Neuronal stem cell (in vitro differentiated cells): ENCODE measurements at regions not wholly inside any gene's neighbourhood (a gene's known extent, or its start where the extent isn't known, plus 50 kb on each side); places are given as distances from the start of the nearest gene placed in this dataset.
A peak's percentile ranks its signal among the peaks of the same experiment; 100 is the strongest.

Experiments used
- DNase-seq: peaks from one replicate; pipeline ENCODE4 v3.0.0-alpha.2; 2013; ENCODE audit warnings: low spot score
- H2AFZ ChIP-seq: one replicate; pipeline ENCODE4 v1.6.1; 2013; ENCODE audit warnings: mild to moderate bottlenecking, low read length, inconsistent platforms
- H2AK5ac ChIP-seq: 2 replicates; pipeline ENCODE4 v1.6.1; 2013; ENCODE audit warnings: low read depth, mild to moderate bottlenecking, inconsistent platforms, low read length, moderate library complexity, mixed read lengths
- H2BK120ac ChIP-seq: 2 replicates; pipeline ENCODE4 v1.6.1; 2013; ENCODE audit warnings: low read depth, mild to moderate bottlenecking, inconsistent platforms, low read length, moderate library complexity, mixed read lengths
- H2BK12ac ChIP-seq: one replicate; pipeline ENCODE4 v1.6.1; 2013; ENCODE audit warnings: low read length, inconsistent platforms
- H2BK15ac ChIP-seq: 2 replicates; pipeline ENCODE4 v1.6.1; 2013; ENCODE audit warnings: mild to moderate bottlenecking, low read length, inconsistent platforms, mixed read lengths
- H2BK5ac ChIP-seq: one replicate; pipeline ENCODE4 v1.6.1; 2013; ENCODE audit warnings: inconsistent platforms, mild to moderate bottlenecking, low read length, moderate library complexity
- H3K14ac ChIP-seq: one replicate; pipeline ENCODE4 v1.6.1; 2013; ENCODE audit warnings: low read length, inconsistent platforms
- H3K18ac ChIP-seq: 2 replicates; pipeline ENCODE4 v1.6.1; 2013; ENCODE audit warnings: low read length, inconsistent platforms
- H3K23ac ChIP-seq: 2 replicates; pipeline ENCODE4 v1.6.1; 2013; ENCODE audit warnings: low read depth, mild to moderate bottlenecking, mixed read lengths, low read length, inconsistent platforms; ENCODE audit not compliant: poor library complexity
- H3K27ac ChIP-seq: replicated peaks from 3 replicates; pipeline ENCODE4 v1.5.1; 2013; ENCODE audit warnings: low read length, inconsistent platforms
- H3K27me3 ChIP-seq, 3 experiments: 2 replicates each; pipeline ENCODE4 v1.6.1; 2013; ENCODE audit warnings: low read length in 3 of 3, mild to moderate bottlenecking in 2 of 3, inconsistent platforms in 1 of 3, low read depth in 1 of 3, mixed read lengths in 1 of 3, moderate library complexity in 1 of 3; ENCODE audit not compliant: control insufficient read depth in 3 of 3, insufficient read depth in 3 of 3
- H3K36me3 ChIP-seq, 2 donors: replicated peaks in 1 of 2; 2 replicates each; pipeline ENCODE4 v1.6.1; 2013; ENCODE audit warnings: low read length in 2 of 2; ENCODE audit not compliant: control insufficient read depth in 2 of 2, insufficient read depth in 2 of 2
- H3K4ac ChIP-seq: 2 replicates; pipeline ENCODE4 v1.6.1; 2013; ENCODE audit warnings: inconsistent platforms, mild to moderate bottlenecking, low read length, moderate library complexity
- H3K4me1 ChIP-seq, 2 donors: 1 replicate in 1 of 2; 2 replicates in 1 of 2; pipeline ENCODE4 v1.6.1; 2013; ENCODE audit warnings: low read length in 2 of 2, low read depth in 1 of 2; ENCODE audit not compliant: control insufficient read depth in 2 of 2, insufficient read depth in 1 of 2
- H3K4me2 ChIP-seq: one replicate; pipeline ENCODE4 v1.6.1; 2013; ENCODE audit warnings: mild to moderate bottlenecking, low read length, inconsistent platforms; ENCODE audit not compliant: insufficient read depth, poor library complexity, severe bottlenecking
- H3K4me3 ChIP-seq, 2 donors: 2 replicates each; pipeline ENCODE4 v1.5.1; 2013; ENCODE audit warnings: low read length in 2 of 2, mild to moderate bottlenecking in 2 of 2, inconsistent platforms in 1 of 2, moderate library complexity in 1 of 2
- H3K79me1 ChIP-seq: one replicate; pipeline ENCODE4 v1.6.1; 2013; ENCODE audit warnings: low read depth, mild to moderate bottlenecking, inconsistent platforms, low read length, moderate library complexity
- H3K9ac ChIP-seq: one replicate; pipeline ENCODE4 v1.6.1; 2013; ENCODE audit warnings: mild to moderate bottlenecking, low read depth, low read length, inconsistent platforms; ENCODE audit not compliant: poor library complexity
- H3K9me3 ChIP-seq, 2 donors: replicated peaks in 1 of 2; 2 replicates each; pipeline versions ENCODE3 to v1.6.1; 2013; ENCODE audit warnings: low read length in 2 of 2, mild to moderate bottlenecking in 2 of 2, inconsistent platforms in 1 of 2, low read depth in 1 of 2, mixed read lengths in 1 of 2, moderate library complexity in 1 of 2; ENCODE audit not compliant: control insufficient read depth in 2 of 2, insufficient read depth in 1 of 2
- H4K8ac ChIP-seq: one replicate; pipeline ENCODE4 v1.6.1; 2013; ENCODE audit warnings: low read depth, mild to moderate bottlenecking, inconsistent platforms, low read length, moderate library complexity
- H4K91ac ChIP-seq: one replicate; pipeline ENCODE4 v1.6.1; 2013; ENCODE audit warnings: low read length, low read depth, mild to moderate bottlenecking, inconsistent platforms; ENCODE audit not compliant: poor library complexity
- WGBS, 2 donors: extraction: QIAGEN DNeasy Blood & Tissue Kit; methylation state at CpG; one replicate each; pipeline ENCODE4 v1.1.7; 2013; ENCODE audit warnings: missing lambda C conversion rate in 2 of 2, mixed read lengths in 1 of 2; ENCODE audit not compliant: insufficient read length in 2 of 2, insufficient replicate concordance in 1 of 2; ENCODE audit errors: extremely low coverage in 2 of 2; 5-methylcytosine and 5-hydroxymethylcytosine counted together

DNA sequence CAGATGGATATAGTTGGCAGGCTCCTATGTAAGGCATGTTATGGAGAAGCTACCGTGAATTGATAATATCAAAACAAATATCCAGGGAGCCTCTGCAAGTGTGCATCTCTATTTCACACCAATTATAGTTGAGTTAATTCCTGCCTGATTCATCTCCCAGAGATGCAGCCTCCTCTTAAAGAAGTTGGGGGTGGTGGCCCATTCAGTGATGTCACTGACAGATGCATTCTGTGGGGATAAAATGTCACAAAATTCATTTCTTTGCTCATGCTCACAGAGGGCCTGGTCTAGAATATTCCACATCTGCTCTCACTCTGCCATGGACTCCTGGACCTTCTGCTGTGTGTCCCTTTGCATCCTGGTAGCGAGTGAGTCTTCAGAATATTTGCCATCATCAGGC lies 189.1 kb upstream of the PRSS1 start:
- H3K79me1 ChIP-seq = no peaks in the 10 kb centered on the region
- H2AK5ac ChIP-seq = no peak overlapping the region
- no peaks in the 10 kb centered on the region for H3K27me3 ChIP-seq
- no peak overlapping the region for H2BK12ac ChIP-seq
- no peak overlapping the region for H3K4me2 ChIP-seq
- no peak overlapping the region for H3K18ac ChIP-seq
- peaks cover 0 to 1% of the 10 kb centered on the region in 2 donors for H3K4me1 ChIP-seq
- no peak overlapping the region for H3K14ac ChIP-seq
- H3K36me3 ChIP-seq = no peaks in the 10 kb centered on the region
- H2AFZ ChIP-seq = no peak overlapping the region
- H3K9ac ChIP-seq = no peak overlapping the region
- H2BK120ac ChIP-seq = no peak overlapping the region
- H2BK15ac ChIP-seq = no peak overlapping the region
- no peak overlapping the region for H3K4ac ChIP-seq
- no peak overlapping the region for H2BK5ac ChIP-seq
- no peak overlapping the region for H3K27ac ChIP-seq
- WGBS, 2 donors = no CpG with 5 or more reads among the region's 2 CpGs
- H3K4me3 ChIP-seq = no peak overlapping the region
- H4K91ac ChIP-seq = no peak overlapping the region
- no peak for DNase-seq
- no peak overlapping the region for H4K8ac ChIP-seq
- no peaks in the 10 kb centered on the region for H3K9me3 ChIP-seq
- H3K23ac ChIP-seq = no peak overlapping the region

DNA sequence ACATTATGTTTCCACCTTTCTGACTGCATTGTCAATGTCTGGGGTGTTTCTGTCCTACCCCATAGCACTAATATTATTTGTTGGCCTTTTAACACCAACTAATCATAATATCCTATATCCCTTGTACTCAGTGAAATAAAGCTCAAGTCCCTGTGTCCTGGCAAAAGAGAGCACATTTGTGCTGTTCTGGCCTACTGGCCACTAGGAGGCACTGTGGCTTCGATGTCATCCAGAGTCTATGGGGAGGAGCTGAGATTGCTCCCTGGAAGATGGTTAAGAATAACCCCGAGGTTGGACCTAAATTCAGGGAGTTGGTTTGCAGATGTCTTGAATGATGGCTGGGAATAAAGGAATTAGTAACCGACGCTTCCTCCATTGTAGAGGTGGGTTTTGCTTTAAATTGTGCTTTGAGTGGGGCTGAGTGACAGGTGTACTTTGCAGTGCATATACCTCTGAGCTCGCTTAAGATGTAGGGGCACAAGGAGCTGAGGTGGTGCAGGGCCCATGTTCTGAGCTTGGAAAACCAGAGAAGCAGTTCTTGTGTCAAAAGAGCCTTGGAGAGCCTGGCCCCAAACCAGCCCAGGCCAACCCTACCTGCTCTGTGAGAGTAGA lies 191.2 kb upstream of the PRSS1 start:
- Histone ChIP-seq H3K4me3 (no peak overlapping the region), H4K8ac (no peak overlapping the region), H3K14ac (no peak overlapping the region), H3K18ac (no peak overlapping the region), H3K9me3 (no peaks in the 10 kb centered on the region), H2AFZ (no peak overlapping the region), H2BK5ac (no peak overlapping the region), H3K4me1 (peaks cover 0 to 1% of the 10 kb centered on the region in 2 donors), H2AK5ac (no peak overlapping the region), H2BK120ac (no peak overlapping the region), H3K4ac (no peak overlapping the region), H3K4me2 (no peak overlapping the region), H4K91ac (no peak overlapping the region), H2BK12ac (no peak overlapping the region), H3K27ac (no peak overlapping the region), H3K79me1 (no peaks in the 10 kb centered on the region), H3K9ac (no peak overlapping the region), H3K23ac (no peak overlapping the region), H3K27me3 (no peaks in the 10 kb centered on the region), H2BK15ac (no peak overlapping the region), H3K36me3 (no peaks in the 10 kb centered on the region)
- peak; percentile 9 for DNase-seq
- WGBS, 2 donors = no CpG with 5 or more reads among the region's 5 CpGs

DNA sequence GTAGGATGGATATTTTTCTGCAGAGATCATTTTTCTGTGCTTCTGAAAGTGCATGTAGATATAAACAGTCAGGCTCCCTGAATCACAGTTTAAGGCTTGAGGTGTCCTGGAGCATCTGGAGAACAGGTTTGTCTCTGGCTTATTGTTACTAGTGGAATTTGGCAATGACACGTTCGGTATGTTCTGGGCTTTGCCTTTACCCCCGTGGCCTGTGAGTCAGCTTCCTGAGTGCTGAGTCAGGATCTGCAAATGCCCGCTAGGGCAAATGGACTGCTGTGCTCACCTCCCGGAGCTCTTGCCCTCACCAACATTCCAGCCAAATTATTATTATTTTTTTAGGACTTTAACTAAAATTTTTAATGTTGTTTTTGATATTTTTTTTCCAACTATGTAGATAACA lies 192.5 kb upstream of the PRSS1 start:
- Histone ChIP-seq H3K4me1 (peaks cover 0 to 1% of the 10 kb centered on the region in 2 donors), H4K8ac (no peak overlapping the region), H3K23ac (no peak overlapping the region), H3K4me3 (no peak overlapping the region), H2BK120ac (no peak overlapping the region), H3K4ac (no peak overlapping the region), H3K27ac (no peak overlapping the region), H3K79me1 (no peaks in the 10 kb centered on the region), H2BK15ac (no peak overlapping the region), H3K18ac (no peak overlapping the region), H3K9me3 (no peaks in the 10 kb centered on the region), H2BK12ac (no peak overlapping the region), H4K91ac (no peak overlapping the region), H2AFZ (no peak overlapping the region), H3K14ac (no peak overlapping the region), H3K36me3 (no peaks in the 10 kb centered on the region), H3K9ac (no peak overlapping the region), H3K27me3 (no peaks in the 10 kb centered on the region), H2BK5ac (no peak overlapping the region), H3K4me2 (no peak overlapping the region), H2AK5ac (no peak overlapping the region)
- WGBS, 2 donors = no CpG with 5 or more reads among the region's 5 CpGs
- DNase-seq = no peak

DNA sequence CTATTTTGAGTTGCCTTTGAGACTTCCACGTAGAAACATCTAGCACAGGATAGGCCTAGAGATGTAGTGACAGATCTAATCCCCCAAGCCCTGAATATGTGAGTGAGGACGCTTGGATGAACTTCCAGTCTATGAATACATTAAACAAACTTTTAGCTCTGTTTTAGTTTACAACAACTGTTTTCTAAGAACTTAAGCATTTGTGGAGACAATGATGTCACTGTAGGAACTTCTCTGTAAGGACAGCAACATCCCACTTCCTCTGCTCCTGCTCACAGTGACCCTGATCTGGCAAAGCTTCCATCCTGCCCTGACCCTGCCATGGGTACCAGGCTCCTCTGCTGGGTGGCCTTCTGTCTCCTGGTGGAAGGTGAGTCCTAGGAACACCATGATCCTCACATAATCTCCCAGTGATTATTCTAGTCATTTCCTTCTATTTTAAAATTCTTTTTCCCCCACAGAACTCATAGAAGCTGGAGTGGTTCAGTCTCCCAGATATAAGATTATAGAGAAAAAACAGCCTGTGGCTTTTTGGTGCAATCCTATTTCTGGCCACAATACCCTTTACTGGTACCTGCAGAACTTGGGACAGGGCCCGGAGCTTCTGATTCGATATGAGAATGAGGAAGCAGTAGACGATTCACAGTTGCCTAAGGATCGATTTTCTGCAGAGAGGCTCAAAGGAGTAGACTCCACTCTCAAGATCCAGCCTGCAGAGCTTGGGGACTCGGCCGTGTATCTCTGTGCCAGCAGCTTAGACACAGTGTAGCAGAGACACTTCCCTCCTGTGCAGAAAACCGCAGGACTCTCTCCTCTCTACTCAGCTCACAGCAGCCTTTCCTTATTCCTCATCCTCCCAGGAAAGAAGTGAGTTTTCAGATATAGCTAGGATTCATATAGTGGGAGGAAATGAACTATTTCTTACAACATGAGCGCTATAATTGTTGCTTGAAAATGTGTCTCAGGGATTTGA lies 194.4 kb upstream of the PRSS1 start:
- H3K14ac ChIP-seq = no peak overlapping the region
- peaks cover 0 to 1% of the 10 kb centered on the region in 2 donors for H3K4me1 ChIP-seq
- no peaks in the 10 kb centered on the region for H3K27me3 ChIP-seq
- H3K4me2 ChIP-seq = no peak overlapping the region
- no peak overlapping the region for H2BK15ac ChIP-seq
- no peak overlapping the region for H4K91ac ChIP-seq
- H3K36me3 ChIP-seq = no peaks in the 10 kb centered on the region
- H2BK120ac ChIP-seq = no peak overlapping the region
- no peaks in the 10 kb centered on the region for H3K9me3 ChIP-seq
- no peak overlapping the region for H3K9ac ChIP-seq
- no peak overlapping the region for H3K23ac ChIP-seq
- H2AFZ ChIP-seq = no peak overlapping the region
- no peak overlapping the region for H3K4me3 ChIP-seq
- no CpG with 5 or more reads among the region's 10 CpGs for WGBS, 2 donors
- H2BK12ac ChIP-seq = no peak overlapping the region
- H3K27ac ChIP-seq = no peak overlapping the region
- H4K8ac ChIP-seq = no peak overlapping the region
- H3K79me1 ChIP-seq = no peaks in the 10 kb centered on the region
- no peak overlapping the region for H2BK5ac ChIP-seq
- DNase-seq = no peak
- H2AK5ac ChIP-seq = no peak overlapping the region
- H3K18ac ChIP-seq = no peak overlapping the region
- no peak overlapping the region for H3K4ac ChIP-seq
